ENCODE measurements at regions not wholly inside any gene's neighbourhood (a gene's known extent, or its start where the extent isn't known, plus 50 kb on each side); places are given as distances from the start of the nearest gene placed in this dataset.

DNA sequence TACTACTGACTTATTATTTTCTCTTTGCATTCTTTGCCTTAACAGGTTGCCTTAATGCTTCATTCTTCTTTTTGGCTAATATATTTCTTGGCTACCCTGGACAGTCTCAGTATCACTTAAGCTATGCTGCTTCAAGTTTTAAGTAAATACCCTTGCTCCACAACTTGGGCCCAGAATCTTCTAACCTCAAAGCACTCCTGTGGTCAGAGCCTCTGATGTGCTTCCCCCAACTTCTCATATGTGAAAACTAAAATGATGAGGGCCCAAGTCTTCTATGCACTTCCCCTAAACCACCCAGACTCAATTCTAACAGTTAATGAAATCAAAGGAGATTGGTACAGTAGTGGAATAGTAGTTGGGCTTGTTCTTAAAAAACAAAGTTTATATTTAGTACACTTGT is 314.1 kb downstream of the PLPP3 start:
- Histone ChIP-seq H3K79me2 (ENCODE audit: low read depth) (no peaks in the 10 kb centered on the region), H3K9me3 (ENCODE audit: low read depth) (no peaks in the 10 kb centered on the region), H3F3A (ENCODE audit: low read depth) (no peaks in the 10 kb centered on the region), H2AFZ (replicated peaks) (no peak overlapping the region), H3K36me3 (no peaks in the 10 kb centered on the region), H3K4me3 (no peak overlapping the region), H3K4me1 (no peaks in the 10 kb centered on the region), H4K20me1 (ENCODE audit: low read depth) (no peaks in the 10 kb centered on the region), H3K27ac (no peak overlapping the region), H3K9ac (no peak overlapping the region), H3K27me3 (no peaks in the 10 kb centered on the region), H3K4me2 (no peak overlapping the region)
- no peak for TF ChIP-seq EZH2 (IDR thresholded peaks at IDR 0.05)
- TF ChIP-seq EZH2phosphoT487 (IDR thresholded peaks at IDR 0.05): no peak
- no peak for TF ChIP-seq CTCF (IDR thresholded peaks at IDR 0.05)
- Mint-ChIP-seq H3K27me3 (ENCODE audit: insufficient read depth, low read depth) (peaks cover 5% of the 10 kb centered on the region), H3K9me3 (peaks cover 4% of the 10 kb centered on the region), H3K36me3 (no peaks in the 10 kb centered on the region), H3K4me3 (no peak overlapping the region), H3K27ac (no peak overlapping the region), H3K4me1 (no peaks in the 10 kb centered on the region)
- no peak for DNase-seq (ENCODE audit: low spot score)

DNA sequence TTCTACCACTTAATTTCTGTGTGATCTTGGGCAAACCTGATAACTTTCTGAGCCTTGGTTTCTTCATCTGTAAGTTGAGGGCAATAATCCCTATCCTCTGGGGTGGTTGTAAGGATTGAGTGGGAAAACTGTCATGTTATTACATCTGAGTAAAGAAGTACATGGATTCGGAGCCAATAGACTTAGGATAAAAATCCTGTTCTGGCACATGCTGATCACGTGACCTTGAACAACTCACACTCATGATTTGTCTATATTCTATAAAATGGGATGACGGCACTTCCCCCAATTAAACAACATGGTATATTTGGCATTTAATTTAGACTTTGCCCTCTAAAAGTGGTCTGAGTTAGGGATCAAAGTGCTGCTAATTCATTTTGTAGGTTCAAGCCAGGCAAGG is 315.5 kb downstream of the PLPP3 start:
- Histone ChIP-seq H3K9me3 (ENCODE audit: low read depth) (no peaks in the 10 kb centered on the region), H3K4me2 (no peak overlapping the region), H3K36me3 (no peaks in the 10 kb centered on the region), H3K4me3 (no peak overlapping the region), H3K9ac (no peak overlapping the region), H3K4me1 (no peaks in the 10 kb centered on the region), H3K27ac (no peak overlapping the region), H3K79me2 (ENCODE audit: low read depth) (no peaks in the 10 kb centered on the region), H4K20me1 (ENCODE audit: low read depth) (no peaks in the 10 kb centered on the region), H2AFZ (replicated peaks) (no peak overlapping the region), H3K27me3 (no peaks in the 10 kb centered on the region), H3F3A (ENCODE audit: low read depth) (no peaks in the 10 kb centered on the region)
- no peak for DNase-seq (ENCODE audit: low spot score)
- TF ChIP-seq EZH2phosphoT487 (IDR thresholded peaks at IDR 0.05) (no peak), CTCF (IDR thresholded peaks at IDR 0.05) (no peak), EZH2 (IDR thresholded peaks at IDR 0.05) (no peak)
- Mint-ChIP-seq H3K4me1 (peaks cover under 1% of the 10 kb centered on the region), H3K9me3 (peaks cover 4% of the 10 kb centered on the region), H3K27ac (no peak overlapping the region), H3K27me3 (ENCODE audit: insufficient read depth, low read depth) (peaks cover 5% of the 10 kb centered on the region), H3K36me3 (no peaks in the 10 kb centered on the region), H3K4me3 (no peak overlapping the region)

DNA sequence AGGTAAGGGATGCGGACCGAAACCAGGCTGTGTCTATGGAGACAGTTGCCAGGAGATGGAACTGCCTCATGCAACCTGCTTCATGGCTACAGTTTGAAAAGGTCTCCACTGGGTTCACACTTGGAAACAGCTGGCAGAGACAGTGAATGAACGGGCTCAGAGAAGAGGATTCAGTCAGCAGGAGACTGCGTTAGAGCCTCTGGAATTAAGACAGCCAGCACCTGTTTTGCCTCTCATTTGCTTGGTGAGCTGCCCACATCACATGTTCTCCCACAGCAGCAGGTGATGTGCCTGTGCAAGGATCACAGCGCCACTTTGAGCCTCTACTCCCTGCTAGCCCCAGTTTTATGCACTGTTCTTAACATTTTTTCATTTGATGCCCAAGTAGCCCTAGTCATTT is 321.0 kb downstream of the PLPP3 start:
- Histone ChIP-seq H3K36me3 (no peaks in the 10 kb centered on the region), H3K4me1 (peaks cover 9% of the 10 kb centered on the region), H3F3A (ENCODE audit: low read depth) (no peaks in the 10 kb centered on the region), H4K20me1 (ENCODE audit: low read depth) (no peaks in the 10 kb centered on the region), H3K9me3 (ENCODE audit: low read depth) (no peaks in the 10 kb centered on the region), H3K79me2 (ENCODE audit: low read depth) (no peaks in the 10 kb centered on the region), H3K27me3 (no peaks in the 10 kb centered on the region), H3K27ac (no peak overlapping the region), H3K9ac (no peak overlapping the region), H3K4me2 (no peak overlapping the region), H3K4me3 (no peak overlapping the region), H2AFZ (replicated peaks) (no peak overlapping the region)
- no peak overlapping the region for H3K27ac Mint-ChIP-seq
- H3K9me3 Mint-ChIP-seq: peaks cover 4% of the 10 kb centered on the region
- DNase-seq (ENCODE audit: low spot score): peak; percentile 4
- peaks cover 30% of the 10 kb centered on the region for H3K4me1 Mint-ChIP-seq
- peaks cover 7% of the 10 kb centered on the region for H3K27me3 Mint-ChIP-seq (ENCODE audit: insufficient read depth, low read depth)
- peaks cover 2% of the 10 kb centered on the region for H3K36me3 Mint-ChIP-seq
- TF ChIP-seq EZH2 (IDR thresholded peaks at IDR 0.05) (no peak), EZH2phosphoT487 (IDR thresholded peaks at IDR 0.05) (no peak), CTCF (IDR thresholded peaks at IDR 0.05) (no peak)
- no peak overlapping the region for H3K4me3 Mint-ChIP-seq

Measured in neural progenitor cell (in vitro differentiated cells).